Epidermal melanocyte (primary cell): ENCODE measurements at regions not wholly inside any gene's neighbourhood (a gene's known extent, or its start where the extent isn't known, plus 50 kb on each side); places are given as distances from the start of the nearest gene placed in this dataset.
"Not testable (repeated sequence)": the region's sequence is repeated elsewhere in the genome, so short reads cannot be mapped to it uniquely, and the experiment has no call there.

Experiments used
- DNase-seq: peaks from one replicate; pipeline ENCODE4 v3.0.0; 2011; ENCODE audit warnings: low spot score; ENCODE audit not compliant: insufficient read length

DNA sequence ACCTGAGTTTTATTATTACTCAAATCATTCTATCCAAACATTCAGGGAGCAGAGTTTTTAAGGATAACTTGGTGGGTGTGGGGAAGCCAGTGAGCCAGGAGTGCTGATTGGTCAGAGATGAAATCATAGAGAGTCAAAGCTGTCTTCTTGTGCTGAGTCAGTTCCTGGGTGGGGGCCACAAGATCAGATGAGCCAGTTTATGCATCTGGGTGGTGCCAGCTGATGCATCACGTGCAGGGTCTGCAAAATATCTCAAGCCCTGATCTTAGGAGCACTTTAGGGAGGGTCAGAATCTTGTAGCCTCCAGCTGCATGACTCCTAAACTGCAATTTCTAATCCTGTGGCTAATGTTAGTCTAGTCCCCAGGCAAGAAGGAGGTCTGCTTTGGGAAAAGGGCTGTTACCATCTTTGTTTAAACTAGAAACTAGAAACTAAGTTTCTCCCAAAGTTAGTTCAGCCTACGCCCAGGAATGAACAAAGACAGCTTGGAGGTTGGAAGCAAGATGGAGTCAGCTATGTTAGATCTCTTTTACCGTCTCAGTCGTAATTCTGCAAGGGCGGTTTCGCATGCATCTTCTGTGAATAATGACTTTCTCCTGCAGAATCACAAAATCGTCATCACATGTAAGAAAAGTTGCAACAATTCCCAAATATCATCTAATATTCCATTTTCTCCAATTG is 97.5 kb downstream of the ZNF664 start:
- not testable (repeated sequence) for DNase-seq

GRCh38 chr12:124071075-124071443 is 98.0 kb downstream of the ZNF664 start:
- no peak for DNase-seq

DNA sequence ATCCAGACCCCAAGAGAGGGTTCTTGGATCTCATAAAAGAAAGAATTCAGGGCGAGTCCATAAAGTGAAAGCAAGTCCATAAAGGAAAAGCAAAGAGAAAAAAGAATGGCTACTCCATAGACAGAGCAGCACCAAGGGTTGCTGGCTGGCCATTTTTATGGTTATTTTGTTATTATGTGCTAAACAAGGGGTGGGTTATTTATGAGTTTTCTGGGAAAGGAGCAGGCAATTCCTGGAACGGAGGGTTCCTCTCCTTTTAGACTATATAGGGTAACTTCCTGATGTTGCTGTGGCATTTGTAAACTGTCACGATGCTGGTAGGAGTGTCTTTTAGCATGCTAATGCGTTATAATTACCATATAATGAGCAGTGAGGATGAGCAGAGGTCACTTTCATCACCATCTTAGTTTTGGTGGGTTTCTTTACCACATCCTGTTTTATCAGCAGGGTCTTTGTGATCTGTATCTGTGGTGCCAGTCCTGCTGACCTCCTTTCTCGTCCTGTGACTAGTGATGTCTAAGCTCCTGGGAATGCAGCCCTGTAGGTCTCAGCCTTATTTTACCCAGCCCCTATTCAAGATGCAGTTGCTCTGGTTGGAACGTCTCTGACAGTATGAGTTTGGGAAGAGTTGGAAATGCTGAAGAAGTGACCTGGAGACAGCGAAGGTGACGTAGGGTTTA is 100.5 kb downstream of the ZNF664 start:
- no peak for DNase-seq

DNA sequence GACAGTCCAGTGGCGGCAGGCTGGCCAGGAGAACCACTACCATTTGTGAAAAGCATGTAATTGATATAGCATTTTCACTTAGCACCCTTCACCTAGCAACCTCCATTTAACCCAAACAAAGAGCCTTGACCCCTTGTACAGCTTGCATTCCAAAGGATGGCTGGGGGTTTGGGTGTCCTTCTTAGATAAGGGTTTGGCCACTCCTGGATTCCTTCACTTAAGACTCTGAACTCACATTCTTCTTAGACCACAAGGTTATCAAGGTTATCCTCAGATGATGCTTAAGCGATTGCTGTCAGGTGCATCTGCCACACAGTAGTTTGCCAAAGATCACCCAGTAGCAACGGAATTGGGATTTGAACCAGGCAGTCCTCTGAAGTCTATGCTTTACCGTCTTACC is 102.8 kb downstream of the ZNF664 start:
- DNase-seq, result no peak

DNA sequence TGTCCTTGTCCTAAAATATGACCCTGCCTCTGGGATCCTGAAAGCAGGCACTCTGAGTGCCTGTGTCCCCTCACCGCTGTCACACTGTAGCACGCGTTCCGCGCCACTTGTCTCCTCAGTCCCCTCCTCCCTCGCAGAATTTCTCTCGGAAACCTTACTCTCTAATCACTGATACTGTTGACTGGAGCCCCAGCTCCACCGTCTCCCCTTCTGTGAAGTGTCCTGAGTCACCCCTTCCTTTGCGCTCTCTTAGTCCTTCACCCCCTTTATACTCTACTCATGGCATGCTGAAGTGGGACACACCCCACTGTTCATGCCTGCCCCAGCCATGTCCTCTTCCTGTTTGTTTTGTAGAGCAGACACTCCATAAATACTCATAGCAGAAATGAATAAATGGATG is 104.7 kb downstream of the ZNF664 start:
- DNase-seq, result no peak

DNA sequence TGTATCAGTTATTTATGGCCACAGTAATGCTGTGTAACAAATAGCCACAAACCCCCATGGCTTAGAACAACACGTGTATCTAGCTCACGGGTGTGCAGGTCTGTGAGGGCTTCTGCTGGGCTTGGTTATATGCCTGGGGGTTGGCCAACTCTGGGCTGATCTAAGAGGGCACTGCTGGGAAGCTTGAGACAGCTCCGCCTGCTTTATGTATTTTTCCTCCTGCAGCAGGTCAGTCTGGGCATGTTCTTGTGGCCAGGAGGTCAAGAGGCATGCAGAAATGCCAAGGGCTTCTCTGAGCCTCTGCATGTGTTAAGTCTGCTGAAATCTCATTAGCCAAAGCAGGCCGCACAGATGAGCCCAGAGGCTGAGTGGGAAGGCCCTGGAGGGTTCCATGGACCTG is 105.8 kb downstream of the ZNF664 start:
- no peak for DNase-seq

DNA sequence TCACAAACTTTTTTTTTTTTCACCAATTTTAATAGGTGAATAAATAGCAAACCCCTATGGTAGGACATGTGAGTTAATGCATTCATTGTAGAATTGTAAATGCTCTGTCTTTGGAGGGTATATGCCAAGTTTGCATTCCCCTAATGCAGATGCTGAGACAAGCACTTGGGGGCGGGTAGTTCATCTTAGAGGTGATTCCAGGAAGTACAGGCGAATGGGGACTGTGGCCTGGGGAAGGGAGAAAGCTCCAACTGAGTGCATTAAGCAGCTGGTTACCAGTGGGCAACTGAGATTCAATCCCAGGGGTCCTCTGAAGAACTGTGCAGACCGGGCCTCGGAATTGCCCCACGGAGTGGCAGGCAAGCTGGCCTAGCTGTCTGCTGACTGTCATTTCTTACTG is 107.6 kb downstream of the ZNF664 start:
- DNase-seq, result no peak

DNA sequence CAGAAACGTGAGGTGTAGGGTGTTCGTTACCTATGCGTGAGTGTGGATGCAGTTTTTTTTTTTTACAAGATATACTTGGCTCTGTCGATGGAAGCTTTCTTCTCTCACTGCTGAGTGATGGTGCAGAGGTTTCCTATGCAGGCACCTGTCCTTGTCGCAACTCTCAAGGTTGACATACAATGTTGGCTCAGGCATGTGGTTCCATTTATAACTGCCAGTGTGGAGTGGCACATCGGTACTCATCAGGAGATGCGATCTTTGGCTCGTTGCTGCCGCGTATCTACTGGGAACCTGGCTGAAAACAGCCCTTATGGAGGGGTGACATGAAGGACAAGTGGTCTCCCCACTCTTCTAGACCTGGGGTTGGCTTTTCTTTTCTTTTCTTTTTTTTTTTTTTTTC is 109.0 kb downstream of the ZNF664 start:
- DNase-seq, result no peak

GRCh38 chr12:124082687-124083086 is 109.7 kb downstream of the ZNF664 start:
- no peak for DNase-seq

DNA sequence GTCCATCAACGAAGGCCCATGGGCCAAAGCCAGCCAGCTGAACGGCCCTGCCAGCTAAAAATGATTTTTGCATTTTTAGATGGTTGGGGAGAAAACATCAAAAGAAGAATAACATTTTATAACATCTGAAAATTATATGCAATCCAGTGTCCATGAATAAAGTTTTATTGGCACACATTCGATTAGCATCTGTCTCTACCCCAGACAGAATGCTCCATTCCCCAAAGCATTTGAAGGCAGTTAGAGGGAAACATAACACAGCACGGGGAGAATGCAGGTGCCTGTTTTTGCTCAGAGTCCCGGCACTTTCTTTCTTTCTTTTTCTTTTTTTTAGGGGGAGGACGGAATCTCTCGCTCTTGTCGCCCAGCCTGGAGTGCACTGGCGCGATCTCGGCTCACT is 110.7 kb downstream of the ZNF664 start:
- no peak for DNase-seq

DNA sequence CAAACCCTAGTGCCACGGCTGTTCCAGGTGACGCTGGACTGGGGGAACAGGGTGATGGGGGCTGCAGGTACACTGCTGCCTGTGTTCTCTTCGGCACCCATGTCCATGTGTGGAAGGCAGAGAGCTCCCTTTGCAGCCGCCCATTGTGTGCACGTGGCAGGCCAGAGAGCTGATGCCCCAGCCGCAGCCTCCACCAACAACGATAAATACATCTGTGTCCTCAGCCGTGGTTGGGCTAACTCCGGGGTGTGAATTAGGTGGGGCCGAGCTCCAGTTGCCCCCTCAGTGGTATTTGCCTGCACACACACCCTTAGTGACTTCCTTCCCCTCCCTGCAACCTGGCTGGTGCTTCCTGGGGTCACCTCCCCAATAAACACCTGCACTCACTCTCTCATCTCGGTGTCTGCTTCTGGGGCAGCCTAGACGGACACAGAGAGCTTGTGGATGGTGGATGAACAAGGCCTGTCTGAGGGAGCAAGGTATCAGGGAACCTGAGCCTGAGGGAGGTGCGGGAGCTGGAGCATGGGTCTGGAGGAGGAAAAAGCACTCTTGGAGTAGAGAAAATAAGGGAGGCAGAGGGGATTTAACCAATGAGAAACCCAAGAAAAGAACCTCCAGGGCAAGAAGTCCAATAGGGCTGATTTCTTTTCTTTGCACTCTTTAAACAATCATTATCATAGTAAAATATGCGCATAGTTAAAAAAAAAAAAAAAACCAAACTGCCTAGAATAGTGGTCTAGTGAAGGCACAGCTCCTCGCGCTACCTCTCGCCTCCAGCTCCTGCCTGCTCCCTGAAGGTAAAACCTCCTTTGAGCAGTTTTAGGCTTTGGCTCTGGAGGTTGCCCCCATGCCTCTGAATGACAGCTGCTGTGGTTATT is 112.6 kb downstream of the ZNF664 start:
- DNase-seq, result no peak

- no peak for DNase-seq
These were observed 113.4 kb downstream of the ZNF664 start for GRCh38 chr12:124086299-124086898.

DNA sequence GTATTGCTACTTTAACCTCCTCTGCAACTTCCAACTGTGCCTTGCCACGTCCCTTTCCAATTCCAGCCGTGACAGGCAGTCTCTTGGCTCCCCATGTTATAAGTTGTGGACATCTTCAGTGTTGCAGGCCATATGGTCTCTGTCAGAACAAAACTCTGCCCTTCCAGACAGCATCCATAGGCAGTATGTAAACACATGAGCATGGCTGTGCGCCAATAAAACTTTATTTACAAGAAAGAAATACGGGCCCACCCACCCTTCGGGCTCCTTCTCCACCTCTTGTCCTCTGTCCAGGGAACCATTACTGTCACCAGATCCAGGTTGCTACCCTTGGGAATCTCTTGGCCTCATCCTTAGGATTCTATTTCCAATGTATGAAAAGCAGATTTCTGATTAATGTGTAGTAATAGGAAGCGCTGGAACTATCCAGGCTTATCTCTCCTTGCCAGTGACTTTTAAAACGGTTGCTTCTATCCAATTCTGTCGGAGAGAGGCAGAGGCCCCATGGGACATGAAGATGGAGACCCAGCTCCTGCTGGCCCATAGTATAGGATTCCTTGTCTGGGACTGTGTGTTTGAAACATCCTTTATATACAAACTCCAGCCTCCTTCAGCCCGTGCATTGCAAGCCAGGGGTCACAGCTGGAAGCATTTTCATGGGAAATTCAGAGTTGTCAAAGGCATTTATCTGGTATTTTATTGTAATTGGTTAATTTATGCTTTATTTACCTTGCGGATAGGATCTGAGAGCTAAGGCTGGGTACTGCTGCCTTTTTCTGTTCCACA is 114.4 kb downstream of the ZNF664 start:
- DNase-seq, result no peak

- no peak for DNase-seq
These were observed 115.3 kb downstream of the ZNF664 start for GRCh38 chr12:124088217-124088907.

- not testable (repeated sequence) for DNase-seq
These were observed 116.3 kb downstream of the ZNF664 start for GRCh38 chr12:124089181-124089914.

- no peak for DNase-seq
These were observed 118.8 kb downstream of the ZNF664 start for GRCh38 chr12:124091835-124092234.

DNA sequence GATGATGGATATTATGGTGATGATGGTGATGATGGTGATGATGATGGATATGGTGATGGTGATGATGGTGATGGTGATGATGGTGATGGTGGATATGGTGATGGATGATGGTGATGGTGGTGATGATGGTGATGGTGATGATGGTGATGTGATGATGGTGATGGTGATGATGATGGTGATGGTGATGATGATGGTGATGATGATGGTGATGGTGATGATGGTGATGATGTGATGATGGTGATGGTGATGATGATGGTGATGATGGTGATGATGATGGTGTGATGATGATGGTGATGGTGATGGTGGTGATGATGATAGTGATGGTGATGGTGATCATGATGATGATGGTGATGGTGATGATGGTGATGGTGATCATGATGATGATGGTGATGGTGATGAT is 119.5 kb downstream of the ZNF664 start:
- DNase-seq, result not testable (repeated sequence)

DNA sequence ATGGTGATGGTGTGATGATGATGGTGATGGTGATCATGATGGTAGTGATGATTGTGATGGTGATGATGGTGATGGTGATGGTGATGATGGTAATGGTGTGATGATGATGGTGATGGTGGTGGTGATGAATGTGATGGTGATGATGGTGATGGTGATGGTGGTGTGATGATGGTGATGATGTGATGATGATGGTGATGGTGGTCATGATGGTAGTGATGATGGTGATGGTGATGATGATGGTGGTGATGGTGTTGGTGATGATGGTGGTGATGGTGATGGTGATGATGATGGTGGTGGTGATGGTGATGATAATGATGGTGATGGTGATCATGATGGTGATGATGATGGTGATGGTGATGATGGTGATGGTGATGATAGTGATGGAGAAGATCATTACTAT is 120.3 kb downstream of the ZNF664 start:
- DNase-seq, result no peak

DNA sequence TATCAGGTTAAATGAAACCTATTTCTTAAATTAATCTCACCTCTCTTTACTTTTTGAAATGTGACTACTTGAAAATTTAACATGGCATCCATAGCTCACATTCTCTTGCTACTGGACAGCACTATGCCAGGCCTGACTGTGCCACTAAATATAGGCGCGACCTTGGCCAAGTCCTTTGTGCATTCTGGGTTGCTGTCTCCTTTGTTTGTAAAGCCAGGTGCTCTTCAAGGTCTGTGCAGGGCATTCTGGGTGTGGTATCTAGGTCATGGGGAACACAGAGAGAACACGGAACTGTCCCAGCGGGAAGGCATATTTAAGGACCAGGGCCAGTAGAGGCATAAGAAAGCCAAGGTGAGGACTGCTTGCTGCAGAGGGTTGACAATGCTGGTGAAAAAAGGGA is 121.2 kb downstream of the ZNF664 start:
- no peak for DNase-seq

- no peak for DNase-seq
These were observed 121.7 kb downstream of the ZNF664 start for GRCh38 chr12:124094733-124095132.
